Psoas muscle (tissue), 7 donors: ENCODE measurements at regions not wholly inside any gene's neighbourhood (a gene's known extent, or its start where the extent isn't known, plus 50 kb on each side); places are given as distances from the start of the nearest gene placed in this dataset.

ENCODE experiments used
- ATAC-seq, 4 donors: fragments of 200-7000 bp; cut with Tn5 transposase; one replicate each; pipeline ENCODE4 v1.9.1; 2020; ENCODE audit warnings: moderate library complexity in 3 of 4, mild to moderate bottlenecking in 2 of 4
- DNase-seq, 2 donors: peaks; one replicate each; pipeline ENCODE4 v3.0.0-alpha.2; 2020
- H3K27ac ChIP-seq: fragments of 200-600 bp; one replicate; pipeline ENCODE4 v1.8.0; 2022
- H3K27me3 ChIP-seq, 3 donors: fragments of 200-600 bp in 1 of 3; one replicate each; pipeline versions ENCODE4 v1.6.1 to v1.8.0; 2013 to 2022; ENCODE audit warnings: low read length in 2 of 3, mild to moderate bottlenecking in 2 of 3, moderate library complexity in 1 of 3; ENCODE audit not compliant: insufficient read depth in 3 of 3
- H3K36me3 ChIP-seq, 2 donors: fragments of 200-600 bp in 1 of 2; one replicate each; pipeline versions ENCODE4 v1.6.1 to v1.8.0; 2013 to 2022; ENCODE audit warnings: low read depth in 1 of 2, mild to moderate bottlenecking in 1 of 2, moderate library complexity in 1 of 2; ENCODE audit not compliant: insufficient read depth in 1 of 2
- H3K4me1 ChIP-seq: fragments of 200-600 bp; one replicate; pipeline ENCODE4 v1.8.0; 2022
- H3K4me3 ChIP-seq: fragments of 200-600 bp; one replicate; pipeline ENCODE4 v1.8.0; 2022; ENCODE audit warnings: mild to moderate bottlenecking
- H3K9me3 ChIP-seq: fragments of 200-600 bp; one replicate; pipeline ENCODE4 v1.8.0; 2022
- WGBS, 3 donors: extraction: QIAGEN DNeasy Blood & Tissue Kit; methylation state at CpG; one replicate each; pipeline versions ENCODE4 v1.1.6 to v1.1.7; 2013; 5-methylcytosine and 5-hydroxymethylcytosine counted together
- intact Hi-C, 2 donors: fragments of 100-400 bp; cut with DNase I; formaldehyde crosslinking; loops; one replicate each; pipeline versions ENCODE4 v1.11.0 to v1.14.2; 2022
- TF ChIP-seq, protein P1 (sequence below): fragments of 200-600 bp; IDR thresholded peaks from one replicate; pipeline ENCODE4 v1.8.0; 2022; ENCODE audit warnings: antibody characterized with exemption
- donor health status: healthy with polysubstance abuse.
- donor health status: DM: no; HTN: no; CAD: no; lungs with moderate emphysema.
- donor health status: Bipolar disorder and iron deficiency.
- donor health status: healthy.
- donor health status: DM: yes; HTN: yes; CAD: no.
- donor health status: DM: no; HTN: no; CAD: no.
- donor health status: DM: yes; HTN: yes; CAD: no.

GRCh38 chr11:97224396-97224795 lies 834.6 kb downstream of the JRKL start:
- no peaks in the 10 kb centered on the region for H3K4me1 ChIP-seq
- no peaks in the 10 kb centered on the region for H3K27me3 ChIP-seq
- DNase-seq (no peak), ATAC-seq (no peak)
- TF ChIP-seq, protein P1, sequence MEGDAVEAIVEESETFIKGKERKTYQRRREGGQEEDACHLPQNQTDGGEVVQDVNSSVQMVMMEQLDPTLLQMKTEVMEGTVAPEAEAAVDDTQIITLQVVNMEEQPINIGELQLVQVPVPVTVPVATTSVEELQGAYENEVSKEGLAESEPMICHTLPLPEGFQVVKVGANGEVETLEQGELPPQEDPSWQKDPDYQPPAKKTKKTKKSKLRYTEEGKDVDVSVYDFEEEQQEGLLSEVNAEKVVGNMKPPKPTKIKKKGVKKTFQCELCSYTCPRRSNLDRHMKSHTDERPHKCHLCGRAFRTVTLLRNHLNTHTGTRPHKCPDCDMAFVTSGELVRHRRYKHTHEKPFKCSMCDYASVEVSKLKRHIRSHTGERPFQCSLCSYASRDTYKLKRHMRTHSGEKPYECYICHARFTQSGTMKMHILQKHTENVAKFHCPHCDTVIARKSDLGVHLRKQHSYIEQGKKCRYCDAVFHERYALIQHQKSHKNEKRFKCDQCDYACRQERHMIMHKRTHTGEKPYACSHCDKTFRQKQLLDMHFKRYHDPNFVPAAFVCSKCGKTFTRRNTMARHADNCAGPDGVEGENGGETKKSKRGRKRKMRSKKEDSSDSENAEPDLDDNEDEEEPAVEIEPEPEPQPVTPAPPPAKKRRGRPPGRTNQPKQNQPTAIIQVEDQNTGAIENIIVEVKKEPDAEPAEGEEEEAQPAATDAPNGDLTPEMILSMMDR, result no peak
- no peaks in the 10 kb centered on the region for H3K36me3 ChIP-seq
- WGBS, 3 donors, result 43 to 59% (median 48%) methylated on average over 4 of the region's 4 CpGs
- H3K27ac ChIP-seq, result no peak overlapping the region
- intact Hi-C loops, result no loop called here
- H3K4me3 ChIP-seq, result no peak overlapping the region
- no peaks in the 10 kb centered on the region for H3K9me3 ChIP-seq

DNA sequence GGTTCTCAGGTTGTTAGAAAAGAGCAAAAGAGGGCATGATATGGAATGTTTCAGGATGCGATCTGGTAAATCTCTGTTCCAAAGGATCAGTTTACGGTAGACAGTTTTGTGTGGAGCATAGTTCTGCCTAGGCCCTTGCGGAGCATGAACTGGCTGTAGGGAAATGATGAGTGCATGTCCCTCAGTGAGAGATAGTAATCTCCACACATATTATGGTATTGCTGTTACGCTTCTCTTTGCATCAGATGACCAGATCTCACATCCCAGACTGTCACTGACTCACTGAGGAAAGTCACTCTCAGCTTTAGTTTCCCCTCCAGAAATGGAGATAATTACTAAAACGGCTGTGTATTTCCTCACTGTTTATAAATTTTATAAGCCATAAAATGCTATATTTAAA lies 836.0 kb downstream of the JRKL start:
- H3K4me1 ChIP-seq, result no peaks in the 10 kb centered on the region
- TF ChIP-seq, protein P1, result no peak
- H3K36me3 ChIP-seq, result no peaks in the 10 kb centered on the region
- H3K4me3 ChIP-seq, result no peak overlapping the region
- WGBS, 3 donors, result 65 to 73% (median 68%) methylated on average over 5 of the region's 5 CpGs
- H3K27ac ChIP-seq, result no peak overlapping the region
- H3K9me3 ChIP-seq, result no peaks in the 10 kb centered on the region
- H3K27me3 ChIP-seq, result no peaks in the 10 kb centered on the region
- intact Hi-C loops, result no loop called here
- no peak for DNase-seq
- no peak for ATAC-seq

GRCh38 chr11:97229936-97230335 lies 840.1 kb downstream of the JRKL start:
- DNase-seq, result no peak
- 57 to 64% (median 60%) methylated on average over 3 of the region's 3 CpGs for WGBS, 3 donors
- H3K36me3 ChIP-seq, result no peaks in the 10 kb centered on the region
- no peak for ATAC-seq
- H3K9me3 ChIP-seq, result no peaks in the 10 kb centered on the region
- no peaks in the 10 kb centered on the region for H3K27me3 ChIP-seq
- TF ChIP-seq, protein P1, result no peak
- intact Hi-C loops, result no loop called here
- H3K4me1 ChIP-seq, result no peaks in the 10 kb centered on the region
- no peak overlapping the region for H3K4me3 ChIP-seq
- no peak overlapping the region for H3K27ac ChIP-seq

DNA sequence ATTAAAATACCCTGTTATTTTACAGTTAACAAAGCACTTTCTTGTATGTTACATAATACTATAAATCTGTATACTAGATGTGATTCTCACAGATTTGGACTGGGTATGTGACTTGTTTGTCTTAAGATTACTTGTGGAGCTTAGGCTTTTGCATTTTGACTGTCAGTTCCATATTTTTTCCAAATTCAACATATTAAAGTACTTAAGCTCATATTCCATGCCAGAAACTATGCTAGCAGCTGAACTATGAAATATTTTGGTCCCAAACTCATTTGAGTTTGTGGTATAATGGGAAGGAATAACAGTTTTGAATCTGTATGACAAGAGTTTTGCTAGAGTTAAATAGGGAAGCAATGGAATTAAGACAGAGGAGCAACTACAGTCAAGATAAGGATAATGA lies 841.4 kb downstream of the JRKL start:
- H3K36me3 ChIP-seq, result no peaks in the 10 kb centered on the region
- H3K27me3 ChIP-seq, result no peaks in the 10 kb centered on the region
- H3K9me3 ChIP-seq, result no peaks in the 10 kb centered on the region
- no peak for ATAC-seq
- no peaks in the 10 kb centered on the region for H3K4me1 ChIP-seq
- no peak overlapping the region for H3K27ac ChIP-seq
- no peak for DNase-seq
- TF ChIP-seq, protein P1, result no peak
- H3K4me3 ChIP-seq, result no peak overlapping the region
- intact Hi-C loops, result no loop called here

- intact Hi-C loops, result no loop called here
- H3K36me3 ChIP-seq, result no peaks in the 10 kb centered on the region
- no peak overlapping the region for H3K27ac ChIP-seq
- no peak overlapping the region for H3K4me3 ChIP-seq
- WGBS, 3 donors, result 63 to 73% (median 66%) methylated on average over 3 of the region's 3 CpGs
- no peaks in the 10 kb centered on the region for H3K27me3 ChIP-seq
- TF ChIP-seq, protein P1, result no peak
- no peaks in the 10 kb centered on the region for H3K4me1 ChIP-seq
- no peaks in the 10 kb centered on the region for H3K9me3 ChIP-seq
- DNase-seq (no peak), ATAC-seq (no peak)
Measured at GRCh38 chr11:97234016-97234415, 844.2 kb downstream of the JRKL start.
